Transverse colon (tissue), 4 donors: ENCODE measurements at regions not wholly inside any gene's neighbourhood (a gene's known extent, or its start where the extent isn't known, plus 50 kb on each side); places are given as distances from the start of the nearest gene placed in this dataset.

Source experiments
- CTCF ChIP-seq, 5 experiments: fragments of 200-600 bp in 3 of 5; fragments of 450-650 bp in 2 of 5; sonication (generic) in 3 of 5; IDR thresholded peaks; 1 replicate in 2 of 5; 2 replicates in 3 of 5; pipeline ENCODE4 v1.5.1; 2016 to 2017; ENCODE audit warnings: antibody characterized with exemption in 5 of 5, inconsistent platforms in 3 of 5, mild to moderate bottlenecking in 2 of 5, moderate library complexity in 1 of 5
- EP300 ChIP-seq: sonication (generic); formaldehyde crosslinking; IDR thresholded peaks from one replicate; pipeline ENCODE4 v1.6.1; 2017; ENCODE audit warnings: antibody characterized with exemption, low read depth
- POLR2A ChIP-seq: fragments of 450-650 bp; IDR thresholded peaks from one replicate; pipeline ENCODE4 v1.6.1; 2016; ENCODE audit warnings: antibody characterized with exemption, mild to moderate bottlenecking, moderate library complexity
- POLR2AphosphoS5 ChIP-seq, 3 donors: sonication (generic); formaldehyde crosslinking; IDR thresholded peaks; one replicate each; pipeline ENCODE4 v1.6.1; 2016; ENCODE audit warnings: antibody characterized with exemption in 3 of 3

- TF ChIP-seq CTCF (IDR thresholded peaks at IDR 0.05): no peak
- TF ChIP-seq POLR2A: no peak
- no peak for TF ChIP-seq EP300
- TF ChIP-seq POLR2AphosphoS5 (IDR thresholded peaks at IDR 0.05): no peak
These were observed 90.9 kb upstream of the SRD5A3 start for GRCh38 chr4:55255179-55255578.
